C1 segment of cervical spinal cord (tissue), 14 donors: ENCODE measurements at regions not wholly inside any gene's neighbourhood (a gene's known extent, or its start where the extent isn't known, plus 50 kb on each side); places are given as distances from the start of the nearest gene placed in this dataset.
"Not testable (repeated sequence)": the region's sequence is repeated elsewhere in the genome, so short reads cannot be mapped to it uniquely, and the experiment has no call there.

ENCODE experiments used
- DNase-seq, 14 donors: peaks; one replicate each; lab custom pipeline; 2025; lab: John Stamatoyannopoulos, UW

GRCh38 chr4:45248106-45248505, 521.8 kb upstream of the GNPDA2 start:
- DNase-seq, result not testable (repeated sequence)

GRCh38 chr4:45241976-45242375, 515.6 kb upstream of the GNPDA2 start:
- DNase-seq, result no peak

- no peak for DNase-seq
Observed at GRCh38 chr4:45229206-45229605, 502.9 kb upstream of the GNPDA2 start.

GRCh38 chr4:45215976-45216542, 489.7 kb upstream of the GNPDA2 start:
- DNase-seq, result no peak

DNA sequence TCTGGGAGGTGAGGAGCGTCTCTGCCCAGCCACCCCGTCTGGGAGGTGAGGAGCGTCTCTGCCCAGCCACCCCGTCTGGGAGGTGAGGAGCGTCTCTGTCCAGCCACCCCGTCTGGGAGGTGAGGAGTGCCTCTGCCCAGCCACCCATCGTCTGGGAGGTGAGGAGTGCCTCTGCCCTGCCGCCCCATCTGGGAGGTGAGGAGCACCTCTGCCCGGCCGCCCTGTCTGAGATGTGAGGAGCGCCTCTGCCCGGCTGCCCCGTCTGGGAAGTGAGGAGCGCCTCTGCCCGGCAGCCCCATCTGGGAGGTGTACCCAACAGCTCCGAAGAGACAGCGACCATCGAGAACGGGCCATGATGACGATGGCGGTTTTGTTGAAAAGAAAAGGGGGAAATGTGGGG, 482.1 kb upstream of the GNPDA2 start:
- DNase-seq, result not testable (repeated sequence)

GRCh38 chr4:45207864-45208331, 481.5 kb upstream of the GNPDA2 start:
- DNase-seq, result not testable (repeated sequence)

DNA sequence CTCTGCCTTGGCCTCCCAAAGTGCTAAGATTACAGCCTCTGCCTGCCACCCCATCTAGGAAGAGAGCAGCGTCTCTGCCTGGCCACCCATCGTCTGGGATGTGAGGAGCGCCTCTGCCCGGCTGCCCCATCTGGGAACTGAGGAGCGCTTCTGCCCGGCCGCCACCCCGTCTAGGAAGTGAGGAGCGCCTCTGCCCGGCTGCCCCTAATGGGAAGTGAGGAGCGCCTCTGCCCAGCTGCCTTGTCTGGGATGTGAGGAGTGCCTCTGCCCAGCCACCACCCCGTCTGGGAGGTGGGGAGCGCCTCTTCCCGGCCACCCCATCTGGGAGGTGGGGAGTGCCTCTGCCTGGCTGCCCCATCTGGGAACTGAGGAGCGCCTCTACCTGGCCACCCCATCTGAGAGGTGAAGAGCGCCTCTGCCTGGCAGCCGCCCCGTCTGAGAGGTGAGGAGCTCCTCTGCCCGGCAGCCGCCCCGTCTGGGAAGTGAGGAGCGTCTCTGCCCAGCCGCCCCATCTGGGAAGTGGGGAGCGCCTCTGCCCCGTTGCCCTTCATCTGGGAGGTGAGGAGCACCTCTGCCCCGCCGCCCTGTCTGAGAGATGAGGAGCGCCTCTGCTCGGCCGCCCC, 481.0 kb upstream of the GNPDA2 start:
- not testable (repeated sequence) for DNase-seq

GRCh38 chr4:45199736-45200135, 473.4 kb upstream of the GNPDA2 start:
- DNase-seq, result no peak

DNA sequence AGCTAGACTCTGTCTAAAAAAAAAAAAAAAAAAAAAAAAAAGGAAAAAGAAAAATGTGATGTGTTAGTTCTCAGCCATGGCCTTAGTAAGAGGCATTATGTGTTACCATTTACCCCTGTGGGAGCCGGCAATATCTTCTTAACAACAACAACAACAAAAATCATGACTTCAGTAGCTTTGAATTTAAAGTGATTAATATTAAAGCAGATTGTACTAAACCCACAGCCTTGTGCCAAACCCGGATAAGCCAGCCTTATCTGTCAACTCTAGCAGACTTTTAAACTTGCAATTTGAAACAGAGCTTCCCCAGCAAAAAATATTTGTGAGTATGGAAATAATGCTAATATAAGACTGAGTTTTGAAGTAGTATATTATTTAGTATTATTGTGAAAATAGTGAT, 462.1 kb upstream of the GNPDA2 start:
- DNase-seq, result no peak

- DNase-seq, result no peak
Observed at GRCh38 chr4:45186249-45186648, 459.9 kb upstream of the GNPDA2 start.

DNA sequence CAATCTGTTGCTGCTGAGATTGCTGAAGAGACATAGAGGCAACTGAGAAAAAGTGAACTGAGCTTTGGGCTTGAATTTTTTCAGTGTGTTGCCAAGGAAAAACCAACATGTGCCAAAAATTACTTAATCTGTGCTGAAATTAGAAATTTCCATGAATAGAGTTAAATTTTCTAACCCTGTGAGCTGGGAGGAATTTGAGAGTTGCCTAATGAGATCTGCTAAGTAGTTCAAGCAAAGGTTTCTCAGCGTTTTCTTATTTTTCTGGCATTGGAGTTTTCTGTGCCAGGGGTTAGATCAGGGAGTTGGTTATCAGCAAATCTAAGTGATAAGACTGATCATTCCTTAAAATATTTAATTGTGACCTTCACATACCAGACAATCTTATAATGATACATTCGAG, 457.5 kb upstream of the GNPDA2 start:
- DNase-seq, result no peak

DNA sequence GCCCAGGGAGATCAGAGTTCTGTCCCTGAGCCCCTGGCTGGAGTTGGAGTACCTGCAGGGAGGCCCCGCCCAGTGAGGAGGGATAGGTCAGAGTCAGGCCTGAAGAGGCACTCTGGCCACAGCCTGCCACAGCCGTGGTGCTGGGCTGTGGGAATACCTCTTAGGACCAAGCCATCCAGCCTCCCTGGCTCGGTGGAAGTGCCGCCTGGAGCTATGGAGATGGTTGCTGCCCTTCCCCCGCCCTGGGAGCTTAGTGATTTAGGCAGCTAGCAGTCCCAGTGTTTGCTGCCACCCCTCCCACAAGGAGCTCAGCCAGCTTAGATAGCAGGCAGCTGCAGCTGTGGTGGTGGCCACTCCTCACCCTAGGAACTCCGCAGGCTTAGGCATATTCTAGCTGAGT, 446.3 kb upstream of the GNPDA2 start:
- no peak for DNase-seq

GRCh38 chr4:45160951-45161350, 434.6 kb upstream of the GNPDA2 start:
- DNase-seq, result no peak

DNA sequence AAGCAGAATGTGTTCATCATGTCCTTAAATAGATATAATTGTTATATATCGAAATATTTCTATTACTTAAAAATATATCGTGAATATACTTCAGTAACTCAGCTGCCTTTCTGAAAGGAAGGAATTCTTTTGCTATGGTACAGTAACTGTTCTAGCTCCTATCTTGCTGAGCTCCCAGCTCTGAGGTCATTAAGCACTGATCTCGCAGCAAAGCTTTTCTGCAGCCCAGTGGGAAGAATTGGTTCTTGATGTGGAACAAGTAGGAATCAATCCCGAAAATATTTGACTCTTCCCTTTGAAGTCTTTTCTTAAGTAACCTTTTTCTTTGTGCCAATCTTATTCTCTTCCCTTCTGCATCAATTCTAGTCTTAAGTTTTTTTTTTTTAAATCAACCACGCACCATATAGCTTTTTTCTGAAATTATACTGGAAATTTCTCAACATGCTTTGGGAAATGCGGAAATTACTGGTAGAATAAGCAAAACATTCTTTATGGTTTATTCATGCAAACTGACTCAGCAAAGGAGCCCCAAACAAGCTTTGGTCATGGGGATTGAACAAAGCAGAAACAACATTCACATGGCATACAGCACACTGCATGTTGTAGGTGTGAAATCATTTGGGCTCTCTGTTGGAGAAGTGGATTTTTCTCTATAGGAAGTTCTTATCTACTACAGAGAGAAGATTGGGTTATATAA, 428.9 kb upstream of the GNPDA2 start:
- DNase-seq, result no peak

DNA sequence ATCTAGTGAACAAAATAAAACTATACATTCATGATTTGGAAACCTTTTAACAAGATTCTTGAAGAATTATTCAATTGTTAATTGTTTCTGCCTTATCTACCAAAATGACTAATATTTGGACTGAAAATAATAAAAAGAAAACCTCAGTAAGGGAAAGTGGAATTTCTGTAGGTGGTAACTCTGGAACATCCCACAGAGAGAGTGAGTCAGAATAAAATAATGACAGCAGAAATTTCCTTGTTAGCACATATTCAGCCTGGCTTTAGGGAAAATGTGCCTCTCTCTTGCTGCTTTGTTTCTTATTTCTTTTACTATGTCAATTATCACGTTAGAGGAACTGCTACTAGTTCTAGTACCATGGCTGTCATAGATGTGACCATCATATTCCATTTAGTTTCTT, 421.5 kb upstream of the GNPDA2 start:
- DNase-seq, result no peak

DNA sequence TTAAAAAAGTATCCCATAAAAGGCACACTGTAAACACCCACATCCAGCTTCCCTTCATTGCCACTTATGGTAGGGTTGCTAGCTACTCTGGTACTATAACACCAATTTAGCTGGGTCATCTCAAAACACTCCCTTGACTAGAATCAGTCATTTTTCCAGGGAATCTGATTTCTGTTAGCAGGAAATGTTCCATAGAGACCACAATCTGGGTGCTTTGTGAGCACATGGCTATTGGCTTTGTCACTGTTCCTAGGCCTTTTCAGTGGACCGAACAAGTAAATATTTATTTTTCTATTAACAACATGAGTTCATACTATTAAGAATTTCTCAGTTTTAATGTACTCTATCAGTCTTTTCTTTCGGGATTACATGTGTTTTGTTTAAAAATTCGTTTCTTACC, 404.7 kb upstream of the GNPDA2 start:
- no peak for DNase-seq

GRCh38 chr4:45122406-45122805, 396.1 kb upstream of the GNPDA2 start:
- no peak for DNase-seq

GRCh38 chr4:45121426-45121975, 395.1 kb upstream of the GNPDA2 start:
- no peak for DNase-seq

GRCh38 chr4:45120163-45120562, 393.8 kb upstream of the GNPDA2 start:
- peak in 1 of 14 donors; percentile 2 for DNase-seq

DNA sequence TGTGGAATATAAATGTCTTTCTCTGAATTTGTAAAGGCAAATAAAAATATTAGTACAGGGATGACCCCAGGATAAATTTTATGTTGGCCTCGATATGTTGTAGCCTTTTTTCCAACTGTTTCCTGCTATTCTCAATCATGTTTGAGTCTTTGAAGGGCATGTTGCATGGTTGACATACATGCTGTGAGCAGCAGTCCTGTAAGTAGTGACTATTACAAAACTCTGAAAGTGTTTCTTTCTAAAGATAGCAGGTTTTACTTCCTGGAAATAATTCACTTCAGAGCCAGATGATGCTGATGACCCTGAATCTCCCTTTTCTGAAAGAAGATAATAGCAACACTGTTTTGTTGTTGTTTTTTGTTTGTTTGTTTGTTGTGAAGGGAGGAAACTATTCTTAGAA, 393.0 kb upstream of the GNPDA2 start:
- DNase-seq, result no peak

DNA sequence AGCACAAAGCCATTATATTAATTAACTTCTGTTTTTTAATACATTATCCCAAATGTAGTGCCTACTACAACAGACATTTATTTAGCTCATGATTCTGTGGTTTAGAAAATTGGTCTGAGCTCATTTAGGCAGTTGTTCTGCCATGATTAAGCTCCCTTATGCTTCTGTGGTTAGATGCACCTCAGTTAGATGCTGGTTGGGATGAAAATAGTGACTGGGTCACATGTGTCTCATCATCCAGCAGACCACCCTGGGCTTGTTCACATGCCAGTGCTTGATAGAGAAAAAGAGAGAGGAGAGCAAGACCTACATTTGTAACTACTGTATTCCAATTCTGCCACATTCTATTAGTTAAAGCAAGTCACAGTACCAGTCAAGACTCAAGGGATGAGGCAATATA, 376.4 kb upstream of the GNPDA2 start:
- DNase-seq, result no peak

GRCh38 chr4:45100956-45101818, 374.8 kb upstream of the GNPDA2 start:
- DNase-seq, result peak in 3 of 14 donors; percentile 2 to 35 (median 15)
